Hindlimb muscle (tissue), 1 donor: ENCODE measurements at regions not wholly inside any gene's neighbourhood (a gene's known extent, or its start where the extent isn't known, plus 50 kb on each side); places are given as distances from the start of the nearest gene placed in this dataset.

Source experiments
- DNase-seq: peaks from one replicate; pipeline ENCODE4 v3.0.0-alpha.2; 2013

- DNase-seq: no peak
Observed at GRCh38 chr3:15952543-15953175, 154.9 kb upstream of the ANKRD28 start.

- no peak for DNase-seq
Observed at GRCh38 chr3:15953841-15954240, 156.1 kb upstream of the ANKRD28 start.

- DNase-seq: no peak
Observed at GRCh38 chr3:15955968-15956367, 158.2 kb upstream of the ANKRD28 start.

GRCh38 chr3:15958692-15959433 is 161.1 kb upstream of the ANKRD28 start:
- no peak for DNase-seq

GRCh38 chr3:15959434-15959811 is 161.6 kb upstream of the ANKRD28 start:
- no peak for DNase-seq

- DNase-seq: peak; percentile 19
Observed at GRCh38 chr3:15964605-15965442, 167.0 kb upstream of the ANKRD28 start.

GRCh38 chr3:15967577-15967976 is 169.8 kb upstream of the ANKRD28 start:
- no peak for DNase-seq

GRCh38 chr3:15969874-15970640 is 172.3 kb upstream of the ANKRD28 start:
- DNase-seq: no peak

GRCh38 chr3:15973414-15973813 is 175.6 kb upstream of the ANKRD28 start:
- no peak for DNase-seq

- DNase-seq: no peak
Observed at GRCh38 chr3:15973940-15974339, 176.2 kb upstream of the ANKRD28 start.

- DNase-seq: no peak
Observed at GRCh38 chr3:15974647-15975046, 176.9 kb upstream of the ANKRD28 start.

GRCh38 chr3:15976524-15976923 is 178.7 kb upstream of the ANKRD28 start:
- DNase-seq: no peak

- no peak for DNase-seq
Observed at GRCh38 chr3:15977090-15977489, 179.3 kb upstream of the ANKRD28 start.

GRCh38 chr3:15977598-15978232 is 179.9 kb upstream of the ANKRD28 start:
- DNase-seq: no peak

- no peak for DNase-seq
Observed at GRCh38 chr3:15978801-15979200, 181.0 kb upstream of the ANKRD28 start.

- no peak for DNase-seq
Observed at GRCh38 chr3:15979495-15979894, 181.7 kb upstream of the ANKRD28 start.

GRCh38 chr3:15979900-15980299 is 182.1 kb upstream of the ANKRD28 start:
- no peak for DNase-seq

- no peak for DNase-seq
Observed at GRCh38 chr3:15982243-15982642, 184.5 kb upstream of the ANKRD28 start.

GRCh38 chr3:15982667-15983196 is 185.0 kb upstream of the ANKRD28 start:
- no peak for DNase-seq

GRCh38 chr3:15983232-15983631 is 185.5 kb upstream of the ANKRD28 start:
- no peak for DNase-seq

- no peak for DNase-seq
Observed at GRCh38 chr3:15983693-15984092, 185.9 kb upstream of the ANKRD28 start.

GRCh38 chr3:15989419-15989818 is 185.1 kb upstream of the GALNT15 start:
- no peak for DNase-seq
